PFSK-1 (cell line): ENCODE measurements at regions not wholly inside any gene's neighbourhood (a gene's known extent, or its start where the extent isn't known, plus 50 kb on each side); places are given as distances from the start of the nearest gene placed in this dataset.

Experiments used
- FOXP2 ChIP-seq: optimal IDR thresholded peaks from 2 replicates; pipeline ENCODE3; 2011; ENCODE audit warnings: borderline replicate concordance, control low read depth, inconsistent platforms; ENCODE audit not compliant: insufficient read depth; ENCODE audit errors: extremely low read length, extremely low read depth
- POLR2AphosphoS5 ChIP-seq: IDR thresholded peaks from 2 replicates; pipeline ENCODE4 v1.6.1; 2012; ENCODE audit warnings: low read depth, mild to moderate bottlenecking, control low read depth, low read length, moderate library complexity
- SIN3A ChIP-seq: IDR thresholded peaks from 2 replicates; pipeline ENCODE4 v1.6.1; 2012; ENCODE audit warnings: mild to moderate bottlenecking, low read length, moderate library complexity, borderline replicate concordance; ENCODE audit not compliant: insufficient read depth
- TAF1 ChIP-seq: IDR thresholded peaks from 2 replicates; pipeline ENCODE4 v1.6.1; 2012; ENCODE audit warnings: low read length, control low read depth, borderline replicate concordance; ENCODE audit not compliant: insufficient read depth
- TF ChIP-seq, protein P1 (sequence below), 2 experiments: IDR thresholded peaks; 2 replicates each; pipeline versions ENCODE4 v1.6.1 to v1.8.0; 2011 to 2012; ENCODE audit warnings: low read depth in 2 of 2, low read length in 2 of 2, control low read depth in 1 of 2, inconsistent platforms in 1 of 2, mild to moderate bottlenecking in 1 of 2, moderate library complexity in 1 of 2; ENCODE audit not compliant: insufficient read depth in 1 of 2

DNA sequence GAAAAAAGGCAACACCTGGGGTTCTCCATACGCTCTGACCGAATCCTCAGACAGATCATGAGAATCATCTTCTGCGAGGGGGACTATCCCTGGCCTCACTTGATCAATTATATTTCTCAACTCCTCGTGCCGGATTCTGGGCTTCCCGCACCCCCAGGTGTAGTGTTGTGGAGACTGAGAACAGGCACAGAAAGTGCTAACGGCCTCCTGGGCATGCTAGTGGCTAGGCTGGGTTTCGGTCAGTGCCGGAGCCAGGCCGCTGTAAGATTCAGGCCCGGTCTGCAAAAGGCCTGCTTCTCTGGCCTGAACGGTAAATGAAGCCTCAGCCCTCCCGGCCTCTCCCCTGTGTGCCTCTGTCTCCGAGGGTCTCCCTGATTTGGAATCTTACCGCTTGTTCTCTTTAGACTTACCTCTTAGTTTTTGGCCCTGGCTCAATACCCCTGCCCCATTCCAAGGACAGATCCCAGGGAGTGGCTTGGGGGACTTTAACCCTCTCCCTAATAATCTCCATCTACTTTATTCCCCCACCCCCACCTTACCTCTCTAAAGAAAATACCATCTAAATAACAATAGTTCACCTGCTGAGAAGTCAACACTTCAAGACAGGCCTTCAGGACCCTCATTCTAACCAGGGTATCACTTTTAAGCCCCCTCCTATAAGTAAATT is 79.0 kb upstream of the MEDAG start:
- TF ChIP-seq POLR2AphosphoS5, result no peak
- TF ChIP-seq, protein P1, sequence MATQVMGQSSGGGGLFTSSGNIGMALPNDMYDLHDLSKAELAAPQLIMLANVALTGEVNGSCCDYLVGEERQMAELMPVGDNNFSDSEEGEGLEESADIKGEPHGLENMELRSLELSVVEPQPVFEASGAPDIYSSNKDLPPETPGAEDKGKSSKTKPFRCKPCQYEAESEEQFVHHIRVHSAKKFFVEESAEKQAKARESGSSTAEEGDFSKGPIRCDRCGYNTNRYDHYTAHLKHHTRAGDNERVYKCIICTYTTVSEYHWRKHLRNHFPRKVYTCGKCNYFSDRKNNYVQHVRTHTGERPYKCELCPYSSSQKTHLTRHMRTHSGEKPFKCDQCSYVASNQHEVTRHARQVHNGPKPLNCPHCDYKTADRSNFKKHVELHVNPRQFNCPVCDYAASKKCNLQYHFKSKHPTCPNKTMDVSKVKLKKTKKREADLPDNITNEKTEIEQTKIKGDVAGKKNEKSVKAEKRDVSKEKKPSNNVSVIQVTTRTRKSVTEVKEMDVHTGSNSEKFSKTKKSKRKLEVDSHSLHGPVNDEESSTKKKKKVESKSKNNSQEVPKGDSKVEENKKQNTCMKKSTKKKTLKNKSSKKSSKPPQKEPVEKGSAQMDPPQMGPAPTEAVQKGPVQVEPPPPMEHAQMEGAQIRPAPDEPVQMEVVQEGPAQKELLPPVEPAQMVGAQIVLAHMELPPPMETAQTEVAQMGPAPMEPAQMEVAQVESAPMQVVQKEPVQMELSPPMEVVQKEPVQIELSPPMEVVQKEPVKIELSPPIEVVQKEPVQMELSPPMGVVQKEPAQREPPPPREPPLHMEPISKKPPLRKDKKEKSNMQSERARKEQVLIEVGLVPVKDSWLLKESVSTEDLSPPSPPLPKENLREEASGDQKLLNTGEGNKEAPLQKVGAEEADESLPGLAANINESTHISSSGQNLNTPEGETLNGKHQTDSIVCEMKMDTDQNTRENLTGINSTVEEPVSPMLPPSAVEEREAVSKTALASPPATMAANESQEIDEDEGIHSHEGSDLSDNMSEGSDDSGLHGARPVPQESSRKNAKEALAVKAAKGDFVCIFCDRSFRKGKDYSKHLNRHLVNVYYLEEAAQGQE (IDR thresholded peaks at IDR 0.05; ENCODE audit: insufficient read depth in 1 of 2, low read depth in 2 of 2, low read length in 2 of 2), result no peak
- no peak for TF ChIP-seq SIN3A
- TF ChIP-seq TAF1, result no peak
- TF ChIP-seq FOXP2, result no peak
